HG02852 (cell line): ENCODE measurements at regions not wholly inside any gene's neighbourhood (a gene's known extent, or its start where the extent isn't known, plus 50 kb on each side); places are given as distances from the start of the nearest gene placed in this dataset.
"Not testable (repeated sequence)": the region's sequence is repeated elsewhere in the genome, so short reads cannot be mapped to it uniquely, and the experiment has no call there.

Experiments
- ATAC-seq: cut with Tn5 transposase; IDR thresholded peaks from one replicate; pipeline ENCODE4 v1.9.1; 2021; ENCODE audit warnings: mild to moderate bottlenecking, moderate library complexity; ENCODE audit not compliant: unreplicated experiment

GRCh38 chr13:38415233-38415632 lies 65.6 kb downstream of the UFM1 start:
- ATAC-seq, result peak; percentile 98

GRCh38 chr13:38417241-38417640 lies 67.6 kb downstream of the UFM1 start:
- ATAC-seq, result no peak

DNA sequence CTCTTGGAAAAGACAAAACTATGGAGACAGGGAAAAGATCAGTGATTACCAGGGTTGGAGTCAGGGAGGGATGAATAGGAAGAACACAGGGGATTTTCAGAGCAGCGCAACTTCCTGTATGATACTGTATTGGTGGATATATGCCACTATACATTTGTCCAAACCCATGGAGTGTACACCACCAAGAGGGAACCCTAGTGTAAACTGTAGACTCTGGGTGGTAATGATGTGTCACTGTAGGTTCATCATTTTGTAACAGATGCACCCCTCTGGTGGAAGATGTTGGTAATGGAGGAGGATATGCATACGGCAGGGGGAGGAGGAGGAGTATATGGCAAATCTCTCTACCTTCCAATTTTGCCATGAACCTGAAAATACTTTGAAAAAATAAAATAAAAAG lies 68.1 kb downstream of the UFM1 start:
- ATAC-seq, result no peak

DNA sequence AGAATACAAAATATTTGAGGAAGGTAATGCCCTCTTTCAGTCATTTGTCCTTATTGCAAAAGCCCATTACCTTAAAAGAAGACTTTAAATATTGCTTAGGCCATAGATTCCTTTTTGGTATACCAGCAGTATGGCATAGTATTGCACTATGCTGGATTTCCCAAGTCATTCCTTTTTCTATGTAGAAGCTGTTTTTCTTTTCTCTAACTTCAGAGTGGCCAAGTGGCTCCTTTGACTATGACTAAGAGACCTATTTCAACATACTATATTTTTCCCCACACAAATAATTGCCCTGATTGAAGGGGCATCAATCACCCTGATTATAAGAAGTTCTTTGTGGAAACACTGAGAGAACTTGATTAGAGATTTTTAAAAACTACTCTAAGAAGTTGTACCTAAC lies 68.6 kb downstream of the UFM1 start:
- no peak for ATAC-seq

GRCh38 chr13:38419312-38419873 lies 69.7 kb downstream of the UFM1 start:
- ATAC-seq, result peak; percentile 30

DNA sequence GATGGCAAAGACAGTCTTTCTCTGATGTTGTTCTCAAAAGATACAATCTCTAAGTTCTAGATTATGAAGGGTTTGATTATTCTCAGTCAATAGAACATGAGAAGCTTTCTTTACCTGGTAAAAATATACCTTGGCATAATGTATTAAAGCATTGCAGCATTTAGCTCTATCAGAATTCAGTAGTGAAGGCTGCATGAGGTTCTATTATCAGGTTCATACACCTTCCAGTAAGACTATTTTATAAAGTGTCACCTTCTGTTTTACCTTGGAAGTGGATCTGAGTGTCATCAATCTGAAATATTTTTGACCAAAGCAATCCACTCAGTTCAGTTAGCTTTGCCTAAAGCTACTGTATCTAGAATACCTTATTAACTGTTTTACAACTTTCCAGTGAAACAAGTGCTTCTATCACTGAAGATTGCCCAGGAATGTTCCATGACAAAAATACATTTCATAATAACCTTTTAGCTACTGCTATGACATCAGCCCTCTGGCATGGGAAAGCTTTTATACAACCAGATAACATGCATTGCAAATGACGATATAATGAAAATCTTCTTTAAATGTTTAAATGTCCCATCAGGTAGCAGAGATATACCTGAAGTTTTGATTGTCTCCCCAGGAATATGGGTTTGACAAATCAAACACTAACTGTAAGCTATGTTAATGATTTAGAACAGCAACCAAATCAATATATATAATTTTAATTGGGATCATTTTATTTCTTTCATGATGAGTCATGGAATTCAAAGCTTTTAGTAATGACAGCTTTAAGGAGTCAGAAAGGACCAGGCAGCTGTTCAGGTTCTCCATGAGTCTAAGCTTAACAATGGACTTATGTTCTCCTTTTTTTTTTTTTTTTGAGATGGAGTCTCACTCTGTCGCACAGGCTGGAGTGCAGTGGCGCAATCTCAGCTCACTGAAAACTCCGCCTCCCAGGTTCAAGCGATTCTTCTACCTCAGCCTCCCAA lies 72.2 kb downstream of the UFM1 start:
- ATAC-seq, result no peak

DNA sequence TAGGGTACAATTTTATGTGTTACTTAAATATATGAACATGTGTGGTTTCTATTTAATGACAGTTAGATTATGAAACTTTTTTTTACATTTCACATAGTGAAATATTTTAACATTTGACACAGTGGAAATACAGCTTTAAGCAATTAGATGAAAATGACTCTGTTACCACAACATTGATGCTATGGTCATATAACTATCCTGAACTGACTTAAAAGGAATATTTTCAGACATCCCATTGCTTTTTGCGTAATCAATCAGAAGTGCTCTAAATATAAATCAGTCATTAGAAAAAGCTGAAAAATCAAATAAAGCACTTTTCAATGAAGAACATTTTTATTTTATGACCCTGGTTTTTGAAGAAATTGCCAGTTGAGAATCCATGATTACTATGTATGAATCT lies 80.3 kb downstream of the UFM1 start:
- no peak for ATAC-seq

DNA sequence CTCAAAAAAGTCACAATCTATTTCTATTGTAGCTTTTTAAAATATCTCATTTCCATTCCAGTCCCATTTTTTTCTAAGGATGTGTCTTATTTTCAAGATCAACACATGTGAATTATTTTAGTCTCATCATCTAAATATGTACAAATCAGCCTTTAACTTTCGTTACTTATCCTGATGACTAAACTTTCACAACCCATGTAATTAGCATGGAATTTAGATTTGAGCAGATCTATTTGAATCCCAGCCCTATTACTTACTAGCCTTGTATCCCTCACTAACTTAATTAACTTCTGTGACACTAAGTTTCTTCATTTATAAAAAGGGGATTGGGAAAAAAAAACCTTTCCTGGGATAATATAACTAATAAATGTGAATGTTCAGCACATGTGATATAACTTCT lies 81.1 kb downstream of the UFM1 start:
- no peak for ATAC-seq

GRCh38 chr13:38440666-38441065 lies 91.0 kb downstream of the UFM1 start:
- ATAC-seq, result no peak

DNA sequence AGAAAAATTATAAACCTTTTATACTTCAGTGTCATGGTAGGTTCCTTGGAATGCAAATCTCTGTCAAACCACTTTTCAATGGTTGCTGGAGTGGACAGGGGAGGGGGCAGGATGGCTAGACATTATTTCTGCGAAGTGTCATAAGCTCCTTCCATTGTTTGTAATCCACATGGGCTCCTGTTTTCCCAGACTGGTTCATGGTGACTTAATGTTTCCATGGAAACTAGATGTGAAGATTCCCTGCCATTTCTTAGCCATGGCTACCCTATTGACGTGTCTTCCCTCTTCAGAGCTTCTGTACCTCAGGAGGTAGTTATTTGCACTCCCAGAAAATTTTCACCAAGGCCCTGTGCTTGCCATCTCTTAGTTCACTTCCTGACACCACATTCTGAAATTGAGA lies 95.3 kb downstream of the UFM1 start:
- no peak for ATAC-seq

GRCh38 chr13:38452656-38453055 lies 103.0 kb downstream of the UFM1 start:
- ATAC-seq, result no peak

DNA sequence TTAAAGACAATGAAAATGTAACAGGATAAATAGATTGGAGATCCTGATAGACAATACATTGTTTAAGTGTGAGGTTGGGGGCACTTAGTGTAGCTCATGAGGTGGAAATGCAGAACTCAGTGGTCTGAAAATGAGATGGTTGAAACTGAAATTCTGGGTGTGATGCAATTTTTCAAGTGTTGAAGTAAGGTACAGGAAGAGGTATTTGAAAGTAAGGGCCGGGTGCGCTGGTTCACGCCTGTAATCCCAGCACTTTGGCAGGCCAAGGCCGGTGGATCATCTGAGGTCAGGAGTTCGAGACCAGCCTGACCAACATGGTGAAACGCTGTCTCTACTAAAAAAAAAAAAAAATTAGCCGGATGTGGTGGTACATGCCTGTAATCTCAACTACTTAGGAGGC lies 113.0 kb downstream of the UFM1 start:
- peak; percentile 65 for ATAC-seq

GRCh38 chr13:38463048-38463447 lies 113.4 kb downstream of the UFM1 start:
- ATAC-seq, result no peak

DNA sequence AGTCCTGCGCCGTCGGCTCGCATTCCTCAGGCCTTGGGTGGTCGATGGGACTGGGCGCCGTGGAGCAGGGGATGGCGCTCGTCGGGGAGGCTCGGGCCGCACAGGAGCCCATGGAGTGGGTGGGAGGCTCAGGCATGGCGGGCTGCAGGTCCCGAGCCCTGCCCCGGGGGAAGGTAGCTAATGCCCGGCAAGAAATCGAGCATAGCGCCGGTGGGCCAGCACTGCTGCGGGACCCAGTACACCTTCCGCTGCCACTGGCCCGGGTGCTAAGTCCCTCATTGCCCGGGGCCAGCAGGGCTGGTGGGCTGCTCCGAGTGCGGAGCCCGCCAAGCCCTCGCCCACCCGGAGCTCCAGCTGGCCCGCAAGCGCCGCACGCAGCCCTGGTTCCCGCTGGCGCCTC lies 122.8 kb downstream of the UFM1 start:
- ATAC-seq, result not testable (repeated sequence)

GRCh38 chr13:38473305-38473704 lies 123.7 kb downstream of the UFM1 start:
- ATAC-seq, result no peak

- ATAC-seq, result no peak
Measured at GRCh38 chr13:38477676-38478075, 128.0 kb downstream of the UFM1 start.

- no peak for ATAC-seq
Measured at GRCh38 chr13:38483623-38484022, 134.0 kb downstream of the UFM1 start.

- ATAC-seq, result no peak
Measured at GRCh38 chr13:38490657-38491056, 141.0 kb downstream of the UFM1 start.

GRCh38 chr13:38494445-38494844 lies 144.8 kb downstream of the UFM1 start:
- no peak for ATAC-seq

- no peak for ATAC-seq
Measured at GRCh38 chr13:38496917-38497316, 147.3 kb downstream of the UFM1 start.

DNA sequence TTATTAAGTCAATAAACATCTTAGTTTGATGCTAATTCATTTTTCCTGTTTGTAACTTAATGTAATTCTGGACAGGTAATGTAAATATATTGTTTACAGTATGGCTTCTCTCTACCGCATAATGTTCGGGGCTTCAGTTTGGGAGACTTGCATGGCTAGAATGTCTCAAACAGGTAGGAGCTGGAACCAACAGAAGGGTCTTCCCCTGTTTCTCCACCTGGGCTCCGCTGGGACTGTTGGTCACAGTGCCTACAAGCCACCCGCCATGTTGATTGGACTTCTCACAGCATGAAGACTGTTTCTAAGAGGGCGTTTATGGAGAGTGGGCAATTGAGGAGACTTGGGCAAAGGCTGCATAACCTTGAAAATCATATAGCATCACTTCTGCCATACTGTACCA lies 148.6 kb downstream of the UFM1 start:
- ATAC-seq, result no peak

GRCh38 chr13:38514575-38514974 lies 164.9 kb downstream of the UFM1 start:
- ATAC-seq, result no peak
